ENCODE measurements at regions not wholly inside any gene's neighbourhood (a gene's known extent, or its start where the extent isn't known, plus 50 kb on each side); places are given as distances from the start of the nearest gene placed in this dataset.

DNA sequence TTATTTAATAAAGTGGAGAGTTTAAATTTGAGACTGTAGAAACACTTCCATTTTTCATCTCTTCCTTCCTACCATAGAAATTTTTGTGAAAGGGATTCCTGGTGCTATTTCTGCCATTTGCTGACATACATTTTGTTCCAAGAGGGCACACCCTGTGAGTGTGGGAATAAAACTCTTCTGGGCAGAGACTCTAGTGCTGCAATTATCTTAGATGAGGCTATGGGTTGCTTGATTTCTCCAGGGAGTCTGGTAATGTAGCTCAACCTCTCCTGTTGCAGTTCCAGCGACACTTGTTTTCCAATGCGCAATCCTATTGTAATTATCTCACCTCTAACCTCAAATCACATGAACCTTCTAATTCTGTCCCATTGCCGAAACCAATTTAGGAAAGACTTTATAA is 60.1 kb upstream of the ZSWIM2 start:
- TF ChIP-seq, protein P1, sequence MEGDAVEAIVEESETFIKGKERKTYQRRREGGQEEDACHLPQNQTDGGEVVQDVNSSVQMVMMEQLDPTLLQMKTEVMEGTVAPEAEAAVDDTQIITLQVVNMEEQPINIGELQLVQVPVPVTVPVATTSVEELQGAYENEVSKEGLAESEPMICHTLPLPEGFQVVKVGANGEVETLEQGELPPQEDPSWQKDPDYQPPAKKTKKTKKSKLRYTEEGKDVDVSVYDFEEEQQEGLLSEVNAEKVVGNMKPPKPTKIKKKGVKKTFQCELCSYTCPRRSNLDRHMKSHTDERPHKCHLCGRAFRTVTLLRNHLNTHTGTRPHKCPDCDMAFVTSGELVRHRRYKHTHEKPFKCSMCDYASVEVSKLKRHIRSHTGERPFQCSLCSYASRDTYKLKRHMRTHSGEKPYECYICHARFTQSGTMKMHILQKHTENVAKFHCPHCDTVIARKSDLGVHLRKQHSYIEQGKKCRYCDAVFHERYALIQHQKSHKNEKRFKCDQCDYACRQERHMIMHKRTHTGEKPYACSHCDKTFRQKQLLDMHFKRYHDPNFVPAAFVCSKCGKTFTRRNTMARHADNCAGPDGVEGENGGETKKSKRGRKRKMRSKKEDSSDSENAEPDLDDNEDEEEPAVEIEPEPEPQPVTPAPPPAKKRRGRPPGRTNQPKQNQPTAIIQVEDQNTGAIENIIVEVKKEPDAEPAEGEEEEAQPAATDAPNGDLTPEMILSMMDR (IDR thresholded peaks at IDR 0.05) = no peak
- no peak for TF ChIP-seq POLR2A (IDR thresholded peaks at IDR 0.05)
